ENCODE measurements at regions not wholly inside any gene's neighbourhood (a gene's known extent, or its start where the extent isn't known, plus 50 kb on each side); places are given as distances from the start of the nearest gene placed in this dataset.

GRCh38 chr6:115610696-115611095 lies 450.0 kb downstream of the FRK start:
- Histone ChIP-seq H3K27me3 (ENCODE audit: control insufficient read depth, insufficient read depth, low read length) (no peaks in the 10 kb centered on the region), H3K4me3 (ENCODE audit: low read depth, low read length) (no peak overlapping the region), H3K36me3 (ENCODE audit: control insufficient read depth, insufficient read depth, low read length) (no peaks in the 10 kb centered on the region)
- POLR2A ChIA-PET, result no interaction called here
- TF ChIP-seq CTCF (IDR thresholded peaks at IDR 0.05; ENCODE audit: insufficient read depth, low read depth, low read length), result no peak
- CTCF ChIA-PET, result interaction anchor here (1.2 kb wide), 1 partner anchor 9 kb away, joined by 3 read pairs; no protein-coding TSS in a partner anchor
- no peak for DNase-seq (ENCODE audit: low read depth)

- Histone ChIP-seq H3K4me3 (ENCODE audit: low read depth, low read length) (no peak overlapping the region), H3K27me3 (ENCODE audit: control insufficient read depth, insufficient read depth, low read length) (no peaks in the 10 kb centered on the region), H3K36me3 (ENCODE audit: control insufficient read depth, insufficient read depth, low read length) (no peaks in the 10 kb centered on the region)
- ChIA-PET CTCF (no interaction called here), POLR2A (no interaction called here)
- DNase-seq (ENCODE audit: low read depth), result no peak
- TF ChIP-seq CTCF (IDR thresholded peaks at IDR 0.05; ENCODE audit: insufficient read depth, low read depth, low read length), result no peak
These were observed 451.6 kb downstream of the FRK start for GRCh38 chr6:115609111-115609510.

- ChIA-PET CTCF (interaction anchor here (1.2 kb wide), 1 partner anchor 11 kb away, joined by 4 read pairs; no protein-coding TSS in a partner anchor), POLR2A (no interaction called here)
- no peak for DNase-seq (ENCODE audit: low read depth)
- no peak for TF ChIP-seq CTCF (IDR thresholded peaks at IDR 0.05; ENCODE audit: insufficient read depth, low read depth, low read length)
- Histone ChIP-seq H3K36me3 (ENCODE audit: control insufficient read depth, insufficient read depth, low read length) (no peaks in the 10 kb centered on the region), H3K4me3 (ENCODE audit: low read depth, low read length) (no peak overlapping the region), H3K27me3 (ENCODE audit: control insufficient read depth, insufficient read depth, low read length) (no peaks in the 10 kb centered on the region)
These were observed 458.2 kb downstream of the FRK start for GRCh38 chr6:115602466-115602865.

- H3K4me3 ChIP-seq (ENCODE audit: low read depth, low read length), result no peak overlapping the region
- TF ChIP-seq CTCF (IDR thresholded peaks at IDR 0.05; ENCODE audit: insufficient read depth, low read depth, low read length), result no peak
- no peaks in the 10 kb centered on the region for H3K27me3 ChIP-seq (ENCODE audit: control insufficient read depth, insufficient read depth, low read length)
- POLR2A ChIA-PET, result no interaction called here
- no peak for DNase-seq (ENCODE audit: low read depth)
- CTCF ChIA-PET, result no interaction called here
- no peaks in the 10 kb centered on the region for H3K36me3 ChIP-seq (ENCODE audit: control insufficient read depth, insufficient read depth, low read length)
These were observed 459.2 kb downstream of the FRK start for GRCh38 chr6:115601509-115601908.

- Histone ChIP-seq H3K36me3 (ENCODE audit: control insufficient read depth, insufficient read depth, low read length) (no peaks in the 10 kb centered on the region), H3K27me3 (ENCODE audit: control insufficient read depth, insufficient read depth, low read length) (no peaks in the 10 kb centered on the region), H3K4me3 (ENCODE audit: low read depth, low read length) (no peak overlapping the region)
- no peak for DNase-seq (ENCODE audit: low read depth)
- ChIA-PET CTCF (no interaction called here), POLR2A (no interaction called here)
- no peak for TF ChIP-seq CTCF (IDR thresholded peaks at IDR 0.05; ENCODE audit: insufficient read depth, low read depth, low read length)
These were observed 459.6 kb downstream of the FRK start for GRCh38 chr6:115601064-115601463.
